Stimulated activated naive CD8-positive, alpha-beta T cell treated with anti-CD3 and anti-CD28 coated beads, Interleukin-15, Interleukin-2, amounts not matched to agents 100 U/mL and 50 U/mL, for 24 hours (primary cell): ENCODE measurements at regions not wholly inside any gene's neighbourhood (a gene's known extent, or its start where the extent isn't known, plus 50 kb on each side); places are given as distances from the start of the nearest gene placed in this dataset.
A peak's percentile ranks its signal among the peaks of the same experiment; 100 is the strongest.

Experiments used
- ATAC-seq: fragments of 150-1000 bp; cut with Tn5 transposase; one replicate; pipeline ENCODE4 v1.10.0; 2021
- DNase-seq: peaks from one replicate; pipeline ENCODE4 v3.0.0; 2021

- ATAC-seq, result no peak
- DNase-seq, result no peak
Observed at GRCh38 chr4:64584125-64584524, 174.9 kb upstream of the TECRL start.

GRCh38 chr4:64582492-64582891 lies 173.2 kb upstream of the TECRL start:
- ATAC-seq, result no peak
- no peak for DNase-seq

- ATAC-seq (no peak), DNase-seq (no peak)
Observed at GRCh38 chr4:64581422-64581821, 172.2 kb upstream of the TECRL start.

GRCh38 chr4:64564126-64564525 lies 154.9 kb upstream of the TECRL start:
- DNase-seq (no peak), ATAC-seq (no peak)

GRCh38 chr4:64559571-64559970 lies 150.3 kb upstream of the TECRL start:
- DNase-seq (no peak), ATAC-seq (no peak)

- ATAC-seq, result no peak
- no peak for DNase-seq
Observed at GRCh38 chr4:64551125-64551524, 141.9 kb upstream of the TECRL start.

- DNase-seq, result no peak
- no peak for ATAC-seq
Observed at GRCh38 chr4:64545593-64545992, 136.3 kb upstream of the TECRL start.

GRCh38 chr4:64539234-64539849 lies 130.1 kb upstream of the TECRL start:
- ATAC-seq, result peak; percentile 57
- peak; percentile 36 for DNase-seq

- no peak for DNase-seq
- ATAC-seq, result no peak
Observed at GRCh38 chr4:64538219-64538618, 129.0 kb upstream of the TECRL start.

GRCh38 chr4:64533637-64534036 lies 124.4 kb upstream of the TECRL start:
- ATAC-seq, result no peak

GRCh38 chr4:64533159-64533558 lies 123.9 kb upstream of the TECRL start:
- ATAC-seq (no peak), DNase-seq (no peak)

More at GRCh38 chr4:64533637-64534036, 124.4 kb upstream of the TECRL start:
- DNase-seq, result no peak

- ATAC-seq (no peak), DNase-seq (no peak)
Observed at GRCh38 chr4:64520421-64520820, 111.2 kb upstream of the TECRL start.

GRCh38 chr4:64518600-64518999 lies 109.3 kb upstream of the TECRL start:
- ATAC-seq (no peak), DNase-seq (no peak)

GRCh38 chr4:64516176-64516575 lies 106.9 kb upstream of the TECRL start:
- DNase-seq, result no peak

GRCh38 chr4:64508089-64508488 lies 98.8 kb upstream of the TECRL start:
- ATAC-seq (no peak), DNase-seq (no peak)

More at GRCh38 chr4:64516176-64516575, 106.9 kb upstream of the TECRL start:
- ATAC-seq, result no peak

- DNase-seq, result no peak
- ATAC-seq, result no peak
Observed at GRCh38 chr4:64503945-64504675, 94.9 kb upstream of the TECRL start.

- ATAC-seq (no peak), DNase-seq (no peak)
Observed at GRCh38 chr4:64503416-64503815, 94.2 kb upstream of the TECRL start.

GRCh38 chr4:64497491-64497890 lies 88.2 kb upstream of the TECRL start:
- ATAC-seq (no peak), DNase-seq (no peak)

GRCh38 chr4:64495946-64496345 lies 86.7 kb upstream of the TECRL start:
- DNase-seq (no peak), ATAC-seq (no peak)

- DNase-seq, result no peak
- ATAC-seq, result no peak
Observed at GRCh38 chr4:64489628-64490027, 80.4 kb upstream of the TECRL start.

GRCh38 chr4:64479338-64479737 lies 70.1 kb upstream of the TECRL start:
- ATAC-seq, result no peak
- DNase-seq, result no peak

- DNase-seq (no peak), ATAC-seq (no peak)
Observed at GRCh38 chr4:64477127-64477526, 67.9 kb upstream of the TECRL start.

- no peak for ATAC-seq
Observed at GRCh38 chr4:64465263-64465662, 56.0 kb upstream of the TECRL start.

GRCh38 chr4:64464581-64464980 lies 55.3 kb upstream of the TECRL start:
- ATAC-seq (no peak), DNase-seq (no peak)

More at GRCh38 chr4:64465263-64465662, 56.0 kb upstream of the TECRL start:
- no peak for DNase-seq
